ENCODE measurements at regions not wholly inside any gene's neighbourhood (a gene's known extent, or its start where the extent isn't known, plus 50 kb on each side); places are given as distances from the start of the nearest gene placed in this dataset.

DNA sequence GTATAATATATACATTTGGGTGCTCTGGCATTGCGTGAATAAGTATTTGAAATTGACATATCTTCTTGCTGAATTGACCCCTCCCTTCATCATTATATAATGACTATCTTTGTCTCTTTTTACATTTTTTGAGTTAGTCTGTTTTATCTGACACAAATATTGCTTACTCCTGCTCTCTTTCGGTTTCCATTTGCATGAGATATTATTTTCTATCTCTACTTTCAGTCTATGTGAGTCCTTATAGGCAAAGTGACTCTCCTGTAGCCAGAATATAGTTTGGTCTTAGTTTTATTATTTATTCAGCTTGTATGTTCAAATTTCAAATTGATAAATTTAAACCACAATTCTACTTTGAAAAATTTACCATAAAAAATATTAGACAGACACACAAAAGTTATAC lies 491.0 kb downstream of the NAV3 start:
- TF ChIP-seq, protein P1, sequence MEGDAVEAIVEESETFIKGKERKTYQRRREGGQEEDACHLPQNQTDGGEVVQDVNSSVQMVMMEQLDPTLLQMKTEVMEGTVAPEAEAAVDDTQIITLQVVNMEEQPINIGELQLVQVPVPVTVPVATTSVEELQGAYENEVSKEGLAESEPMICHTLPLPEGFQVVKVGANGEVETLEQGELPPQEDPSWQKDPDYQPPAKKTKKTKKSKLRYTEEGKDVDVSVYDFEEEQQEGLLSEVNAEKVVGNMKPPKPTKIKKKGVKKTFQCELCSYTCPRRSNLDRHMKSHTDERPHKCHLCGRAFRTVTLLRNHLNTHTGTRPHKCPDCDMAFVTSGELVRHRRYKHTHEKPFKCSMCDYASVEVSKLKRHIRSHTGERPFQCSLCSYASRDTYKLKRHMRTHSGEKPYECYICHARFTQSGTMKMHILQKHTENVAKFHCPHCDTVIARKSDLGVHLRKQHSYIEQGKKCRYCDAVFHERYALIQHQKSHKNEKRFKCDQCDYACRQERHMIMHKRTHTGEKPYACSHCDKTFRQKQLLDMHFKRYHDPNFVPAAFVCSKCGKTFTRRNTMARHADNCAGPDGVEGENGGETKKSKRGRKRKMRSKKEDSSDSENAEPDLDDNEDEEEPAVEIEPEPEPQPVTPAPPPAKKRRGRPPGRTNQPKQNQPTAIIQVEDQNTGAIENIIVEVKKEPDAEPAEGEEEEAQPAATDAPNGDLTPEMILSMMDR (IDR thresholded peaks at IDR 0.05) = no peak

DNA sequence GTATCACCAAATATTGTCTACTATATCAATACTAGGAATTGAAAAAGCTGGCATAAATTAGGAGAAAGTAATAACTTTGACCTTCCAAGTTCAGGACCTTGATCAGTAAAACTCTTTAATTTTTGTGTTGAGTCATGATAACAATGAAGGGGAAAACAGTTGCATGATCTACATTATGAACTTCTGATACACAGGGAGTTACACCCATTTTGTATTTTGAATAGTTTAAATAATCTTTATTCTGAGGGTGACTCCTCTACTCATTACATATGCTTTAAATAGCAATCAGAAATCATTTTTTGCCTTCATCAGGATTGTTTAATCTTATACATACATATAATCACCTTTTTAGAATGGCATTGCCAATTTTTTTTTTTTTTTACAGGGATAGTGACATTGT lies 492.5 kb downstream of the NAV3 start:
- TF ChIP-seq, protein P1 (IDR thresholded peaks at IDR 0.05) = no peak

DNA sequence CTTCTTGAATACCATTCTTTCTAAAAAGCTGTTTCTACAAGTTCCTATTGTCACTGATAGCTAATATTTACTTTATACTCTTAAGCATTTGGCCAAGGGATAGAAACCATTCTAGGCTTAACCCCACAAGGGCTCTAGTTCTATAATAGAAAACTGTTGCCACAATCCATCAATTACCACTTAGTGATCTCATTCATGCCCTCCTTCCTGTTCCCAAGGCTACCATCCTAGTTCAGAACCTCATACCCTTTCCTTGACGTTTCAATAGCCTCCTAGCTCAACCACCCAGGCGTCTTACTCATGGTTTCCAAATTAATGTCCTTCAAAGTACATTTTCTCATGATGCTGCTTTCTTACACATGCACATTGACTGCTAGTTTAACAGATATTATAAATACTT lies 493.5 kb downstream of the NAV3 start:
- TF ChIP-seq, protein P1 (IDR thresholded peaks at IDR 0.05) = no peak

DNA sequence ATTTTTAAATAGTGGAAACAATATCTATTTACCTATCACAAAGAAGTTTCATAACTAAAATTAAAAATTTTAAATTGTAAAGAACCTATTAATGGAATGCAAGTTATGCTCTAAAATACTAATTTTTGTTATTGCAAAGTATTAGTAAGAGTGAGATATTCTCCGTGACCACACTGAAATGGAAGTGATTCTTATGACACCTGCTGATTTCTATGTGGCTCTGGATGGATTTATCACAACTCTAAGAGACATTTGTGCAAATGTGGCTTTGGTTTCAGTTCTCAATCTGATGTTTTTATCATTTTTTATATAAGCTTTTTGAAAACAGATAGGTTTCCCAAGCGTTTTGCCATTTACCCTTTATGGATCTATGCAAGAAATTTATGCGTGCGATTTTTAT lies 497.8 kb downstream of the NAV3 start:
- TF ChIP-seq, protein P1 (IDR thresholded peaks at IDR 0.05) = no peak

DNA sequence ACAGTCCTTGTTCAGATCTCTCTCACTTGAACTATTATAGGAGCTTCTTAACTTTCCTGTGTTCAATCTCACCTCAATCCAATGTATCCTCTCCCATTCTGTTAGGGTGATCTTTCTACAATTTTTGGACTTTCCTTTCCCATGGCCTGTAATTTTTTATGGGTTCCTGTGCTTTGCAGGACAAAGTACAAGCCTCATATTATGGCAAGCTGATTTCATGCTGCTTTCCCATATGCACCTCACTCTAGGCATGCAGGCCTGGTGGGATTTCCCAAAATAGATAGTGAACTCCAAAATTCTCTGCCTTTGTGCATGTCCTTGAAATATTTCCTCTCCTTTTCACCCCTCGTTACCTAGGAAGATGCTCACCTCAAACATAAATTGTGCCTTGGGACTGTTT lies 499.4 kb downstream of the NAV3 start:
- TF ChIP-seq, protein P1 (IDR thresholded peaks at IDR 0.05) = no peak

DNA sequence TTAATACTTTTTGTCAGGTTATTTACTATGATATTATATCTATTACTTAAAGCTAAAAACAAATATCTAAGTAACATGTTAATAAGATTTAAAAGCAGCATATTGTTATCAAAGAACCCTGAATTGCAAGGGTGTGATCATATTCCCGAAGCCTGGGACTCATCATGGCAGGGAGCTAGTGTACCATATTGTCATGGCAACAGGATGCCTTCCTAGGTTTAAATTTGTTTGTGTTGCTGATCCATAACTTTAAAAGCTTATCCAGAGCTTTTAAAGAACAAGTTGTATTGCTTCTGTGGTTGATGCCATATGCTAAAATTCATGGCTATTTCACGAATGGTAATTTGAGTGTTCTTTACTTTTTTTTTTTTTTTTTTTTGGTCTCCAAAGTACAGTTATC lies 500.5 kb downstream of the NAV3 start:
- TF ChIP-seq, protein P1 (IDR thresholded peaks at IDR 0.05) = no peak

DNA sequence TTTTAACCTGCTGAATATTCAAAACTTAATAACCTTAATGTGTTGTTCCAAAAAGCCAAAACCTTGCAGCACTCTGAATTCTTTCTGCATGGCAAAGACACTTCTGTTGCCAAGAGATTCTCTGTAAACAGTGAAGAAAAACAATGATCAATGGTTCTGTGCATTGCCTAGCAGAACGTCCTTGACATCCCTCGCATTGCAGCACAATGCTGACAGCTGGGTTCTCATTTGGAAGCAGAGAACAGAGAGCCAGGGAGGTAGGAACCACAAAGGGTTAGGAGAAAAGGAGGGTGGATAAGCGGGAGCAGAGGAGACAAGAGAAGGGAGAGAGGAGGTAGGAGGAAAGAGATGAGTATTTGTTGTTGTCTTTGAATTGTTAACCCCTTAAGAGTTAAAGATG lies 501.1 kb downstream of the NAV3 start:
- TF ChIP-seq, protein P1 (IDR thresholded peaks at IDR 0.05) = no peak

DNA sequence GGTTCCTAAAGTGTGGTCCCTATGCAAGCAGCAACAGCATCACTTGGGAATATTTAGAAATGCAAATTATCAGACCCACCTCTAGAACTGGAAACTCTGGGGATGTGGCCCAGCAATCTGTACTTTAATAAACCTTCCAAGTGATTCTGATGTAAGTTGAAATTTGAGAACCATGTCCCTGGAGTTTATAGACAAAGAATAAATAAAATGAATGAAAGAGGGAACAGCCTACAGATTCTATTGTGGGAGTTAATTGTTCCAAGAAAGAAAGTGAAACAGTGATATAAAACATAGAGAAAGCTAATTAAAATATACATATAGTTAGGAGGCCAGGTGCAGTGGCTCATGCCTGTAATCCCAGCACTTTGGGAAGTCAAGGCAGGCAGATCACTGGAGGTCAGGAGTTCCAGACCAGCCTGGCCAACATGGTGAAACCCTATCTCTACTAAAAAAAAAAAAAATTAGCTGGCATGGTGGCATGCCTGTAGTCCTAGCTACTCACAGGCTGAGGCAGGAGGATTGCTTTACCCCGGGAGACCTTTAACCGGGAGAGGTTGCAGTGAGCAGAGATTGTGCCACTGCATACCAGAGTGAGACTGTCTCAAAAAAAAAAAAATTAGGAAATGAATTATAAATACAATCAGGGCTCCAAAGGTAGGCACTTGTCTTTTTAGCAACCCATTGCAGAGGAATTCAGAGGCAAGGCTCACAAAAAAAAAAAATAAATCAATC lies 507.5 kb downstream of the NAV3 start:
- TF ChIP-seq, protein P1 (IDR thresholded peaks at IDR 0.05) = no peak

Measured in LNCAP (cell line).